Glomerular visceral epithelial cell (primary cell): ENCODE measurements at regions not wholly inside any gene's neighbourhood (a gene's known extent, or its start where the extent isn't known, plus 50 kb on each side); places are given as distances from the start of the nearest gene placed in this dataset.

Experiments used
- DNase-seq: peaks from one replicate; pipeline ENCODE4 v3.0.0-alpha.2; 2016; ENCODE audit errors: extremely low spot score

GRCh38 chr4:33283818-33284217, 2563.6 kb downstream of the PCDH7 start:
- DNase-seq = no peak

GRCh38 chr4:33296876-33297455, 2576.8 kb downstream of the PCDH7 start:
- DNase-seq = no peak

- peak; percentile 42 for DNase-seq
Observed at GRCh38 chr4:33302321-33302720, 2582.2 kb downstream of the PCDH7 start.

- DNase-seq = no peak
Observed at GRCh38 chr4:33306131-33306530, 2586.0 kb downstream of the PCDH7 start.

- DNase-seq = no peak
Observed at GRCh38 chr4:33316033-33316432, 2595.9 kb downstream of the PCDH7 start.

GRCh38 chr4:33316578-33316977, 2596.4 kb downstream of the PCDH7 start:
- DNase-seq = no peak

- no peak for DNase-seq
Observed at GRCh38 chr4:33323393-33323792, 2603.2 kb downstream of the PCDH7 start.

- DNase-seq = no peak
Observed at GRCh38 chr4:33334416-33334815, 2614.2 kb downstream of the PCDH7 start.

- no peak for DNase-seq
Observed at GRCh38 chr4:33339762-33340161, 2619.6 kb downstream of the PCDH7 start.

GRCh38 chr4:33340168-33340567, 2620.0 kb downstream of the PCDH7 start:
- DNase-seq = no peak

- no peak for DNase-seq
Observed at GRCh38 chr4:33349376-33349775, 2629.2 kb downstream of the PCDH7 start.

GRCh38 chr4:33357121-33357520, 2637.0 kb downstream of the PCDH7 start:
- no peak for DNase-seq

- DNase-seq = no peak
Observed at GRCh38 chr4:33369446-33369845, 2649.3 kb downstream of the PCDH7 start.

- no peak for DNase-seq
Observed at GRCh38 chr4:33381816-33382215, 2661.6 kb downstream of the PCDH7 start.

GRCh38 chr4:33386764-33387163, 2666.6 kb downstream of the PCDH7 start:
- no peak for DNase-seq

GRCh38 chr4:33390976-33391375, 2670.8 kb downstream of the PCDH7 start:
- DNase-seq = no peak

GRCh38 chr4:33395731-33396485, 2675.7 kb downstream of the PCDH7 start:
- DNase-seq = no peak

- DNase-seq = no peak
Observed at GRCh38 chr4:33400504-33400903, 2680.3 kb downstream of the PCDH7 start.

- no peak for DNase-seq
Observed at GRCh38 chr4:33407496-33407895, 2687.3 kb downstream of the PCDH7 start.

GRCh38 chr4:33411182-33411581, 2691.0 kb downstream of the PCDH7 start:
- DNase-seq = no peak

- no peak for DNase-seq
Observed at GRCh38 chr4:33421887-33422286, 2701.7 kb downstream of the PCDH7 start.

GRCh38 chr4:33422656-33423055, 2702.5 kb downstream of the PCDH7 start:
- DNase-seq = no peak

- no peak for DNase-seq
Observed at GRCh38 chr4:33425936-33426335, 2705.8 kb downstream of the PCDH7 start.

GRCh38 chr4:33427676-33428075, 2707.5 kb downstream of the PCDH7 start:
- no peak for DNase-seq
